GM12875 (cell line): ENCODE measurements at regions not wholly inside any gene's neighbourhood (a gene's known extent, or its start where the extent isn't known, plus 50 kb on each side); places are given as distances from the start of the nearest gene placed in this dataset.

Source experiments
- H3K4me3 ChIP-seq: one replicate; pipeline ENCODE4 v1.5.1; 2011; ENCODE audit warnings: low read depth, low read length, control low read depth
- CTCF ChIP-seq: IDR thresholded peaks from 2 replicates; pipeline ENCODE4 v1.5.1; 2011; ENCODE audit warnings: low read depth, mild to moderate bottlenecking, control low read depth, inconsistent platforms, low read length, moderate library complexity, borderline replicate concordance; ENCODE audit not compliant: insufficient read depth

- no peak for TF ChIP-seq CTCF
Measured at GRCh38 chr16:82452004-82452756, 174.6 kb upstream of the CDH13 start.

GRCh38 chr16:82451449-82451848 is 175.3 kb upstream of the CDH13 start:
- no peak for TF ChIP-seq CTCF

More at GRCh38 chr16:82452004-82452756, 174.6 kb upstream of the CDH13 start:
- H3K4me3 ChIP-seq, result no peak overlapping the region

GRCh38 chr16:82440336-82440735 is 186.4 kb upstream of the CDH13 start:
- no peak overlapping the region for H3K4me3 ChIP-seq
- TF ChIP-seq CTCF, result no peak

More at GRCh38 chr16:82451449-82451848, 175.3 kb upstream of the CDH13 start:
- H3K4me3 ChIP-seq, result no peak overlapping the region

GRCh38 chr16:82439678-82440293 is 187.0 kb upstream of the CDH13 start:
- H3K4me3 ChIP-seq, result no peak overlapping the region
- peak; percentile 56; the same call in 1 of the 2 replicates for TF ChIP-seq CTCF

GRCh38 chr16:82433042-82433441 is 193.7 kb upstream of the CDH13 start:
- no peak overlapping the region for H3K4me3 ChIP-seq
- TF ChIP-seq CTCF, result no peak

- no peak overlapping the region for H3K4me3 ChIP-seq
- TF ChIP-seq CTCF, result no peak
Measured at GRCh38 chr16:82432261-82432660, 194.5 kb upstream of the CDH13 start.

- H3K4me3 ChIP-seq, result no peak overlapping the region
- no peak for TF ChIP-seq CTCF
Measured at GRCh38 chr16:82425661-82426060, 201.1 kb upstream of the CDH13 start.
